HG03565 (cell line): ENCODE measurements at regions not wholly inside any gene's neighbourhood (a gene's known extent, or its start where the extent isn't known, plus 50 kb on each side); places are given as distances from the start of the nearest gene placed in this dataset.
A peak's percentile ranks its signal among the peaks of the same experiment; 100 is the strongest.
"Not testable (repeated sequence)": the region's sequence is repeated elsewhere in the genome, so short reads cannot be mapped to it uniquely, and the experiment has no call there.

Experiments used
- ATAC-seq: cut with Tn5 transposase; IDR thresholded peaks from one replicate; pipeline ENCODE4 v1.9.1; 2021; ENCODE audit warnings: mild to moderate bottlenecking, moderate library complexity; ENCODE audit not compliant: unreplicated experiment

GRCh38 chr5:42950116-42950455 lies 90.0 kb downstream of the ANXA2R start:
- ATAC-seq = no peak

- ATAC-seq = peak; percentile 61
Measured at GRCh38 chr5:42949348-42950115, 90.6 kb downstream of the ANXA2R start.

- ATAC-seq = peak; percentile 4
Measured at GRCh38 chr5:42948961-42949347, 91.2 kb downstream of the ANXA2R start.

GRCh38 chr5:42944989-42945388 lies 95.1 kb downstream of the ANXA2R start:
- ATAC-seq = no peak

GRCh38 chr5:42943931-42944631 lies 96.0 kb downstream of the ANXA2R start:
- ATAC-seq = no peak

- no peak for ATAC-seq
Measured at GRCh38 chr5:42940853-42941252, 99.3 kb downstream of the ANXA2R start.

- ATAC-seq = not testable (repeated sequence)
Measured at GRCh38 chr5:42932011-42932410, 108.1 kb downstream of the ANXA2R start.

- not testable (repeated sequence) for ATAC-seq
Measured at GRCh38 chr5:42931451-42931850, 108.7 kb downstream of the ANXA2R start.

GRCh38 chr5:42930934-42931333 lies 109.2 kb downstream of the ANXA2R start:
- no peak for ATAC-seq

GRCh38 chr5:42929871-42930270 lies 110.2 kb downstream of the ANXA2R start:
- ATAC-seq = no peak

GRCh38 chr5:42927730-42928129 lies 112.4 kb downstream of the ANXA2R start:
- peak; percentile 93 for ATAC-seq

- no peak for ATAC-seq
Measured at GRCh38 chr5:42924686-42925085, 113.0 kb upstream of the SELENOP start.

- no peak for ATAC-seq
Measured at GRCh38 chr5:42924226-42924625, 112.5 kb upstream of the SELENOP start.

- no peak for ATAC-seq
Measured at GRCh38 chr5:42923710-42924109, 112.0 kb upstream of the SELENOP start.

GRCh38 chr5:42919600-42919999 lies 107.9 kb upstream of the SELENOP start:
- ATAC-seq = no peak

- no peak for ATAC-seq
Measured at GRCh38 chr5:42915306-42915866, 103.7 kb upstream of the SELENOP start.

- no peak for ATAC-seq
Measured at GRCh38 chr5:42912184-42912798, 100.6 kb upstream of the SELENOP start.

- peak; percentile 86 for ATAC-seq
Measured at GRCh38 chr5:42908509-42909488, 97.1 kb upstream of the SELENOP start.

- peak; percentile 11 for ATAC-seq
Measured at GRCh38 chr5:42908086-42908485, 96.4 kb upstream of the SELENOP start.

- no peak for ATAC-seq
Measured at GRCh38 chr5:42905827-42906226, 94.1 kb upstream of the SELENOP start.

- ATAC-seq = no peak
Measured at GRCh38 chr5:42900734-42901133, 89.0 kb upstream of the SELENOP start.
